ENCODE measurements at regions not wholly inside any gene's neighbourhood (a gene's known extent, or its start where the extent isn't known, plus 50 kb on each side); places are given as distances from the start of the nearest gene placed in this dataset.
"Not testable (repeated sequence)": the region's sequence is repeated elsewhere in the genome, so short reads cannot be mapped to it uniquely, and the experiment has no call there.

DNA sequence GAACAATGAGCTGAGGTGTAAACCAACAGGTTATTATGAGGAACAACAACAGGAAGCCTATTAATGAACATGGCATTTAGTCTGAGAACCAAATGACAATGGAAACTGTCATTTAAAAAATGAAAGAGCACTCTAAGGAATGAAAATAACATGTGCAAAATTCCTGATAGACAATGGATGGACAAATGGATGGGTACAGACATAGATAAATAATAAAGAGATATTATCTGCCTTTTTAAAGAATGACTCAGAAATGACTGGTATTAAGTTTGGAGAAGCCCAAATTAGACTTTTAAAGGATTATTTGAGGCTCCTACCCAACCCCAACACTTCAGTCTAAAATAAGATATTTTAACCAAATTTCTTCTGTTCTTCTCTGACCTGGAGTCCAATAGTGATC lies 650.5 kb upstream of the ZNF385D start:
- no peak for DNase-seq (ENCODE audit: low spot score)
- in situ Hi-C loops (cut with MboI; ENCODE audit: low sequenced_read_pairs, unreplicated experiment), result no loop called here
- TF ChIP-seq, protein P1, sequence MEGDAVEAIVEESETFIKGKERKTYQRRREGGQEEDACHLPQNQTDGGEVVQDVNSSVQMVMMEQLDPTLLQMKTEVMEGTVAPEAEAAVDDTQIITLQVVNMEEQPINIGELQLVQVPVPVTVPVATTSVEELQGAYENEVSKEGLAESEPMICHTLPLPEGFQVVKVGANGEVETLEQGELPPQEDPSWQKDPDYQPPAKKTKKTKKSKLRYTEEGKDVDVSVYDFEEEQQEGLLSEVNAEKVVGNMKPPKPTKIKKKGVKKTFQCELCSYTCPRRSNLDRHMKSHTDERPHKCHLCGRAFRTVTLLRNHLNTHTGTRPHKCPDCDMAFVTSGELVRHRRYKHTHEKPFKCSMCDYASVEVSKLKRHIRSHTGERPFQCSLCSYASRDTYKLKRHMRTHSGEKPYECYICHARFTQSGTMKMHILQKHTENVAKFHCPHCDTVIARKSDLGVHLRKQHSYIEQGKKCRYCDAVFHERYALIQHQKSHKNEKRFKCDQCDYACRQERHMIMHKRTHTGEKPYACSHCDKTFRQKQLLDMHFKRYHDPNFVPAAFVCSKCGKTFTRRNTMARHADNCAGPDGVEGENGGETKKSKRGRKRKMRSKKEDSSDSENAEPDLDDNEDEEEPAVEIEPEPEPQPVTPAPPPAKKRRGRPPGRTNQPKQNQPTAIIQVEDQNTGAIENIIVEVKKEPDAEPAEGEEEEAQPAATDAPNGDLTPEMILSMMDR (IDR thresholded peaks at IDR 0.05; ENCODE audit: borderline replicate concordance, control extremely low read depth, extremely low read depth, insufficient read depth, missing control alignments), result no peak

DNA sequence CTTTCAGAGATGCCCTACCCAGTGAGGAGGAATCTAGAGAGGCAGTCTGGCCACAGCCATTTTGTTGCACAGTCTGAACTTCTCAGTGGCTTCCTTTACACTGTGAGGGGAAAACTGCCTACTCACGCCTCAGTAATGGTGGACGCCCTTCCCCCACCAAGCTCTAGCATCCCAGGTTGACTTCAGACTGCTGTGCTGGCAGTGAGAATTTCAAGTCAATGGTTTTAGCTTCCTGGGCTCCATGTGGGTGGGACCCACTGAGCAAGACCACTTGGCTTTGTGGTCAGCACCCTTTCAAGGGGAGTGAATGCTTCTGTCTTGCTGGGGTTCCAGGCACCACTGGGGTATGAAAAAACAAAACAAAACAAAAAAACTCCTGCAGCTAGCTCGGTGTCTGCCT lies 663.2 kb upstream of the ZNF385D start:
- in situ Hi-C loops (cut with MboI; ENCODE audit: low sequenced_read_pairs, unreplicated experiment), result no loop called here
- DNase-seq (ENCODE audit: low spot score), result no peak
- TF ChIP-seq, protein P1 (IDR thresholded peaks at IDR 0.05; ENCODE audit: borderline replicate concordance, control extremely low read depth, extremely low read depth, insufficient read depth, missing control alignments), result no peak

DNA sequence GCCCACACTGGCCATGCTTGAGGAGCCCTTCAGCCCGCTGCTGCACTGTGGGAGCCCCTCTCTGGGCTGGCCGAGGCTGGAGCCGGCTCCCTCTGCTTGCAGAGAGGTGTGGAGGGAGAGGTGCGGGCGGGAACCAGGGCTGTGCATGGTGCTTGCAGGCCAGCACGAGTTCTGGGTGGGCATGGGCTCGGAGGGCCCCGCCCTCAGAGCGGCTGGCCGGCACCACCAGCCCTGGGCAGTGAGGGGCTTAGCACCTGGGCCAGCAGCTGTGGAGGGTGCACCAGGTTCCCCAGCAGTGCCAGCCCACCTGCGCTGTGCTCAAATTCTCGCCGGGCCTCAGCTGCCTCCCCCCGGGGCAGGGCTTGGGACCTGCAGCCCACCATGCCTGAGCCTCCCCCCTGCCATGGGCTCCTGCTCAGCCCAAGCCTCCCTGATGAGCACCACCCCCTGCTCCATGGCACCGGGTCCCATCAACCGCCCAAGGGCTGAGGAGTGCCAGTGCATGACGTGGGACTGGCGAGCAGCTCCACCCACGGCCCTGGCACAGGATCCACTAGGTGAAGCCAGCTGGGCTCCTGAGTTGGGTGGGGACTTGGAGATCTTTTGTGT lies 665.9 kb upstream of the ZNF385D start:
- DNase-seq (ENCODE audit: low spot score); in situ Hi-C loops (cut with MboI; ENCODE audit: low sequenced_read_pairs, unreplicated experiment): not testable (repeated sequence)

DNA sequence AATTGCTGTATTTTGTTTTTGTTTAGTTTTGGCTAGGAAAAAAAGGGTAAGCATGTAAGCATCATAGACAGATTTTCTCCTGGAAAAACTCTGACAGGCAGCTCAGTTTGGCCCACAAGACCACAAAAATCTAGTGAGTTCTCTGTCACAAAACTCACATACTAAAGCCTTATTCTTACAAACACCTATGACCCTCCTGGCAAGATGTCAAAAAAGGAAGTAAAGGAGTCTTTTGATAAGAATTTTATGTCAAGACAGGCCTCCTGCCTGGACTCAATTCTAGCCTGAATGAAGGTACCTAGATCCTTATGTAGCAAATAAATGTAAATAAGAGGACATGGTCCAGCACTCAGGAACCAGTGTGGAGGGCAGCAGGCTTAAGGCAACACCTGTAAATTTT lies 668.3 kb upstream of the ZNF385D start:
- in situ Hi-C loops (cut with MboI; ENCODE audit: low sequenced_read_pairs, unreplicated experiment), result no loop called here

DNA sequence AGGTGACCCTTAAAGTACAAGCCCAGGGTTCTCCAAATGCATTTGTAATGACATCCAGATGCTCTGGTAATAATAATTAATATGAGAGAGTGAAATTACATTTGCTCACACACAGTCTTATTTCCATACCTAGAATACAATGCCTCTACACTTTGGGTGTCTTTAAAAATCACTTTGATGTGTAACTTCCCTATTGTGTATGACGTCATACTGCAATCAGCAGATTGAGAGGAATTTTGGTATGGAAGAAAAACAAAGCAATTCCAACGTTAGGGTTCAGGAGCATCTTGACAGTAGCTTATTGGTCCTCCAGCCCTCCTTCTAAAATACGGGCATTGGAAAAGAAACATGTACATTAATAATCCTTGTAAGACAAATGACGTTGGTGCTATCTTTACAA lies 670.6 kb upstream of the ZNF385D start:
- TF ChIP-seq, protein P1 (IDR thresholded peaks at IDR 0.05; ENCODE audit: borderline replicate concordance, control extremely low read depth, extremely low read depth, insufficient read depth, missing control alignments), result no peak
- DNase-seq (ENCODE audit: low spot score), result no peak
- in situ Hi-C loops (cut with MboI; ENCODE audit: low sequenced_read_pairs, unreplicated experiment), result no loop called here

More for the DNA sequence above, 668.3 kb upstream of the ZNF385D start:
- TF ChIP-seq, protein P1 (IDR thresholded peaks at IDR 0.05; ENCODE audit: borderline replicate concordance, control extremely low read depth, extremely low read depth, insufficient read depth, missing control alignments), result no peak
- DNase-seq (ENCODE audit: low spot score), result no peak

GRCh38 chr3:22431334-22431733 lies 680.3 kb upstream of the ZNF385D start:
- TF ChIP-seq, protein P1 (IDR thresholded peaks at IDR 0.05; ENCODE audit: borderline replicate concordance, control extremely low read depth, extremely low read depth, insufficient read depth, missing control alignments), result no peak
- in situ Hi-C loops (cut with MboI; ENCODE audit: low sequenced_read_pairs, unreplicated experiment), result no loop called here

GRCh38 chr3:22439626-22440025 lies 688.6 kb upstream of the ZNF385D start:
- in situ Hi-C loops (cut with MboI; ENCODE audit: low sequenced_read_pairs, unreplicated experiment), result no loop called here
- TF ChIP-seq, protein P1 (IDR thresholded peaks at IDR 0.05; ENCODE audit: borderline replicate concordance, control extremely low read depth, extremely low read depth, insufficient read depth, missing control alignments), result no peak
- no peak for DNase-seq (ENCODE audit: low spot score)

More at GRCh38 chr3:22431334-22431733, 680.3 kb upstream of the ZNF385D start:
- DNase-seq (ENCODE audit: low spot score), result no peak

Data from GM13976 (cell line).